ENCODE measurements at regions not wholly inside any gene's neighbourhood (a gene's known extent, or its start where the extent isn't known, plus 50 kb on each side); places are given as distances from the start of the nearest gene placed in this dataset.

GRCh38 chr5:39489263-39489662, 64.5 kb upstream of the DAB2 start:
- intact Hi-C loops (cut with DNase I, micrococcal nuclease) = no loop called here
- ATAC-seq (no peak), DNase-seq (no peak)
- Histone ChIP-seq H3K4me3 (no peak overlapping the region), H3K36me3 (ENCODE audit: low read depth) (no peaks in the 10 kb centered on the region), H3K9me3 (peaks cover 9% of the 10 kb centered on the region), H3K4me1 (ENCODE audit: low read depth) (no peaks in the 10 kb centered on the region)
- no peak for TF ChIP-seq CTCF (IDR thresholded peaks at IDR 0.05)

GRCh38 chr5:39486790-39487189, 62.0 kb upstream of the DAB2 start:
- intact Hi-C loops (cut with DNase I, micrococcal nuclease) = no loop called here
- TF ChIP-seq CTCF (IDR thresholded peaks at IDR 0.05) = no peak

DNA sequence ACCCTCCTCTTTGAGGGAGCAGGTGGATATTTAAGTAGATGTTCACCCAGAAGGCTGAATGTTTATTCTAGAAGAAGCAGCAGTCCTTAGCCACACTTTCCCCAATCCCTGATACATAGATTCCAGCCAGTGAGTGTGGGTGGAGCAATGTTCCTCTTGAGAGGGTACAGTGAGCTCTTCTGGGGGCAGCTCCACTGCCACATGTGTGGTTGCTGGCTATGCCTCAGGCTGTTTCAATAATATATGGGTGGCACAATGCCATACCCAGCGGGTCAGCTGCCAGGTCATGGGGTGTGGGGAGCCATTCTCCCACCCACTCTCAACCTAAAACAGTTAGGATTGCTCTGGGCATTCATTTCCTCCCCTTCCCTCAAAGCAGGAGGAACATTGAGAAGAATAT, 61.6 kb upstream of the DAB2 start:
- intact Hi-C loops (cut with DNase I, micrococcal nuclease) = no loop called here
- Histone ChIP-seq H3K9me3 (peaks cover 7% of the 10 kb centered on the region), H3K36me3 (ENCODE audit: low read depth) (no peaks in the 10 kb centered on the region), H3K4me3 (no peak overlapping the region), H3K4me1 (ENCODE audit: low read depth) (no peaks in the 10 kb centered on the region)
- ATAC-seq (no peak), DNase-seq (no peak)
- no peak for TF ChIP-seq CTCF (IDR thresholded peaks at IDR 0.05)

More at GRCh38 chr5:39486790-39487189, 62.0 kb upstream of the DAB2 start:
- peaks cover 9% of the 10 kb centered on the region for H3K9me3 ChIP-seq
- H3K4me3 ChIP-seq = no peak overlapping the region
- no peaks in the 10 kb centered on the region for H3K36me3 ChIP-seq (ENCODE audit: low read depth)
- no peaks in the 10 kb centered on the region for H3K4me1 ChIP-seq (ENCODE audit: low read depth)
- ATAC-seq (no peak), DNase-seq (no peak)

DNA sequence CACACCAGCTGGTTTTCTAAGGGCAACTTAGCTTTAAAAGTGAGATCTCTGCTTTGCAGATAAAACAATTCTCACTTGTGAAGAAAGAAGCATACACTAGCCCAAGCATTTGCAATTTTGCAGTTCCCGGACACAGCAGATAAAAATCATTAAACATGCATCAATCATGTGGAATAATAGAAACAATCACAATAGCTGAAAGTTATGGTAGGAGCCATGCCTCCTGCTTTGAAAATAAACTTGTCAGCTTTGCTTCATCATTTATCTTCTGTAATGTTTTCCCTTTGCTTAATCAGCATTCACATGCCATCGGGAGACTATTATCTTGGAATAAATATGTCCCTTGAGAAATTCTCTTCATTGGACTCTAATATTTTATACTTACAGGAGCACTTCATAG, 60.3 kb upstream of the DAB2 start:
- H3K9me3 ChIP-seq = no peaks in the 10 kb centered on the region
- no peaks in the 10 kb centered on the region for H3K36me3 ChIP-seq (ENCODE audit: low read depth)
- H3K4me1 ChIP-seq (ENCODE audit: low read depth) = no peaks in the 10 kb centered on the region
- no peak for ATAC-seq
- no peak for TF ChIP-seq CTCF (IDR thresholded peaks at IDR 0.05)
- H3K4me3 ChIP-seq = no peak overlapping the region
- intact Hi-C loops (cut with DNase I, micrococcal nuclease) = no loop called here
- no peak for DNase-seq

- intact Hi-C loops (cut with DNase I, micrococcal nuclease) = no loop called here
- no peak for TF ChIP-seq CTCF (IDR thresholded peaks at IDR 0.05)
Measured at GRCh38 chr5:39484673-39485072, 59.9 kb upstream of the DAB2 start.

DNA sequence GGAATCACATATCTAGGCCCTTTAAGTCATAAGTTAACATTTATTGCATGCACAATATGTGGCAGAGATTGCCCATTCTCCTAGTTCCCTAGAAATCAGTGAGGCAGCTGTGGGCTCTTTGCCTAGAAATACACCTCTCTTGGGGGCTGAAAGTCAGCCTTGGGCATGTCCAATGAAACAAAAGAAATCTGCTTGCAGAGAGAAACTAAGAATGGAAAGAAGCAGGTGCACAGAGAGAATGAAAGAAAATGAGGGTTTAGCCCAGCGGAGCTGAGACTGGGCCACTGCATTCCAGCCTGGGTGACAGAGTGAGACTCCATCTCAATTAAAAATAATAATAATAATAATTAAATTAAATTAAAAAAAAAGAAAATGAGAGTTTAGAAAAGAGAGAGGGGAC, 57.3 kb upstream of the DAB2 start:
- no peaks in the 10 kb centered on the region for H3K36me3 ChIP-seq (ENCODE audit: low read depth)
- DNase-seq (no peak), ATAC-seq (no peak)
- no peak for TF ChIP-seq CTCF (IDR thresholded peaks at IDR 0.05)
- H3K9me3 ChIP-seq = no peaks in the 10 kb centered on the region
- intact Hi-C loops (cut with DNase I, micrococcal nuclease) = no loop called here
- H3K4me1 ChIP-seq (ENCODE audit: low read depth) = no peaks in the 10 kb centered on the region
- H3K4me3 ChIP-seq = no peak overlapping the region

More at GRCh38 chr5:39484673-39485072, 59.9 kb upstream of the DAB2 start:
- Histone ChIP-seq H3K9me3 (no peaks in the 10 kb centered on the region), H3K36me3 (ENCODE audit: low read depth) (no peaks in the 10 kb centered on the region), H3K4me1 (ENCODE audit: low read depth) (no peaks in the 10 kb centered on the region), H3K4me3 (no peak overlapping the region)
- ATAC-seq (no peak), DNase-seq (no peak)
